Type B pancreatic cell (in vitro differentiated cells): ENCODE measurements at regions not wholly inside any gene's neighbourhood (a gene's known extent, or its start where the extent isn't known, plus 50 kb on each side); places are given as distances from the start of the nearest gene placed in this dataset.

Experiments
- DNase-seq: peaks from one replicate; pipeline ENCODE4 v3.0.0; 2021; ENCODE audit warnings: mixed read lengths; ENCODE audit not compliant: unreplicated experiment; ENCODE audit errors: extremely low spot score
- H3K27ac Mint-ChIP-seq: 2 replicates; pipeline ENCODE4 v1.8.0; 2021; ENCODE audit warnings: mild to moderate bottlenecking, mixed read lengths
- H3K27me3 Mint-ChIP-seq: 2 replicates; pipeline ENCODE4 v1.8.0; 2021; ENCODE audit warnings: mixed read lengths
- H3K36me3 Mint-ChIP-seq: 2 replicates; pipeline ENCODE4 v1.8.0; 2021; ENCODE audit warnings: mixed read lengths
- H3K4me1 Mint-ChIP-seq: one replicate; pipeline ENCODE4 v1.8.0; 2021; ENCODE audit warnings: mixed read lengths; ENCODE audit not compliant: unreplicated experiment
- H3K4me3 Mint-ChIP-seq: 2 replicates; pipeline ENCODE4 v1.8.0; 2021; ENCODE audit warnings: mild to moderate bottlenecking, mixed read lengths
- H3K9me3 Mint-ChIP-seq: 2 replicates; pipeline ENCODE4 v1.8.0; 2021; ENCODE audit warnings: mixed read lengths
- TF ChIP-seq, protein P1 (sequence below): fragments of 200-600 bp; sonication (generic); conservative IDR thresholded peaks from 2 replicates; pipeline ENCODE4 v1.5.0; 2021; ENCODE audit warnings: antibody characterized with exemption, mild to moderate bottlenecking

- no peak overlapping the region for H3K27ac Mint-ChIP-seq
- DNase-seq = no peak
- no peak overlapping the region for H3K4me3 Mint-ChIP-seq
- H3K36me3 Mint-ChIP-seq = no peaks in the 10 kb centered on the region
- H3K4me1 Mint-ChIP-seq = no peaks in the 10 kb centered on the region
- TF ChIP-seq, protein P1, sequence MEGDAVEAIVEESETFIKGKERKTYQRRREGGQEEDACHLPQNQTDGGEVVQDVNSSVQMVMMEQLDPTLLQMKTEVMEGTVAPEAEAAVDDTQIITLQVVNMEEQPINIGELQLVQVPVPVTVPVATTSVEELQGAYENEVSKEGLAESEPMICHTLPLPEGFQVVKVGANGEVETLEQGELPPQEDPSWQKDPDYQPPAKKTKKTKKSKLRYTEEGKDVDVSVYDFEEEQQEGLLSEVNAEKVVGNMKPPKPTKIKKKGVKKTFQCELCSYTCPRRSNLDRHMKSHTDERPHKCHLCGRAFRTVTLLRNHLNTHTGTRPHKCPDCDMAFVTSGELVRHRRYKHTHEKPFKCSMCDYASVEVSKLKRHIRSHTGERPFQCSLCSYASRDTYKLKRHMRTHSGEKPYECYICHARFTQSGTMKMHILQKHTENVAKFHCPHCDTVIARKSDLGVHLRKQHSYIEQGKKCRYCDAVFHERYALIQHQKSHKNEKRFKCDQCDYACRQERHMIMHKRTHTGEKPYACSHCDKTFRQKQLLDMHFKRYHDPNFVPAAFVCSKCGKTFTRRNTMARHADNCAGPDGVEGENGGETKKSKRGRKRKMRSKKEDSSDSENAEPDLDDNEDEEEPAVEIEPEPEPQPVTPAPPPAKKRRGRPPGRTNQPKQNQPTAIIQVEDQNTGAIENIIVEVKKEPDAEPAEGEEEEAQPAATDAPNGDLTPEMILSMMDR = no peak
- H3K9me3 Mint-ChIP-seq = no peaks in the 10 kb centered on the region
- no peaks in the 10 kb centered on the region for H3K27me3 Mint-ChIP-seq
Measured at GRCh38 chr14:44035707-44036106, 471.4 kb downstream of the FSCB start.

DNA sequence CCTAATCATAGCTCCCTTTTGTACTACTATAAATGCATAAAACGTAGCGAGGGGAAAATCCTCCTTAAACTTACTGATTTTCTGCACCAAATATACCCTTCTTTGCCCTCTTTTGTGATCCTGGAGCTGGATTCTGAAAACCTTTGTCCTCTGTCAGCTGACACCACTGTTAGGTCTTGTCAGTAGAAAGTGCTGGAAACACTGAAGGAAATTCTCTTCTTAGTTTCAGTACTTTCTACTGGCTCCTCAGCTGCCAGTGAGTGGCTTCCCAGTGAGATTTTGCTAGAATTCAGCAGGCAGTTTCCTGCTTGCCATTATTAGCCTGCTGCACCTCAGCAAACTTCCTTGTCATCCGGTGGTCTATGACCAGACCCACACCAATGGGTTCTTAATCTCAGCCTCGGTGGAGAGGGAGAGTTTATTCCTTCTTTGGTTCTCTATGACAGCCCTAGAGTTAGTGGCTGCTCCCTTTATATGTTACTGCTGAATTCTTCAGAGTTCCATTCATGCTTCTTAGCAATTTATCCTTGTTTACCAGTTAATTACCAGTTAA is 476.2 kb downstream of the FSCB start:
- Mint-ChIP-seq H3K4me3 (no peak overlapping the region), H3K9me3 (no peaks in the 10 kb centered on the region), H3K27me3 (no peaks in the 10 kb centered on the region), H3K27ac (no peak overlapping the region), H3K36me3 (no peaks in the 10 kb centered on the region), H3K4me1 (no peaks in the 10 kb centered on the region)
- TF ChIP-seq, protein P1 = no peak
- DNase-seq = no peak

- no peaks in the 10 kb centered on the region for H3K27me3 Mint-ChIP-seq
- no peak overlapping the region for H3K4me3 Mint-ChIP-seq
- H3K4me1 Mint-ChIP-seq = no peaks in the 10 kb centered on the region
- H3K36me3 Mint-ChIP-seq = no peaks in the 10 kb centered on the region
- TF ChIP-seq, protein P1 = no peak
- no peaks in the 10 kb centered on the region for H3K9me3 Mint-ChIP-seq
- H3K27ac Mint-ChIP-seq = no peak overlapping the region
- no peak for DNase-seq
Measured at GRCh38 chr14:44029933-44030332, 477.1 kb downstream of the FSCB start.

DNA sequence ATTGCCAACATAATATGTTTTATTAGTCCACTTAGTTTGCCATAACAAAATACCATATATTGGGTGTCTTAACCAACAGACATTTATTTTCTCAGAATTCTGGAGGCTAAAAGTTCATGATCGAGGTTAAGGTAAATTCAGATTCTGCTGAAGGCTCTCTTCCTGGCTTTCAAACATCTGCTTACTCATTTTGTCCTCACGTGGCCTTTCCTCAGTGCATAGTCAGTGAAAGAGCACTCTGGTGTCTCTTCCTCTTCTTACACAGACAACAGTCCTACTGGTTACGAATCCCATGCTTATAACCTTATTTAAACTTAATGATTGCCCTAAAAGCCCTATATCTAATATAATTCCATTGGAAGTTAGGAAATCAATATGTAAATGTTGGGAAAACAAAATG is 479.7 kb downstream of the FSCB start:
- H3K4me1 Mint-ChIP-seq = no peaks in the 10 kb centered on the region
- no peaks in the 10 kb centered on the region for H3K9me3 Mint-ChIP-seq
- TF ChIP-seq, protein P1 = no peak
- no peak overlapping the region for H3K27ac Mint-ChIP-seq
- H3K4me3 Mint-ChIP-seq = no peak overlapping the region
- no peaks in the 10 kb centered on the region for H3K27me3 Mint-ChIP-seq
- no peaks in the 10 kb centered on the region for H3K36me3 Mint-ChIP-seq
- no peak for DNase-seq

GRCh38 chr14:44010595-44010994 is 496.5 kb downstream of the FSCB start:
- no peak overlapping the region for H3K4me3 Mint-ChIP-seq
- H3K36me3 Mint-ChIP-seq = no peaks in the 10 kb centered on the region
- H3K9me3 Mint-ChIP-seq = no peaks in the 10 kb centered on the region
- TF ChIP-seq, protein P1 = no peak
- no peaks in the 10 kb centered on the region for H3K4me1 Mint-ChIP-seq
- DNase-seq = no peak
- no peaks in the 10 kb centered on the region for H3K27me3 Mint-ChIP-seq
- no peak overlapping the region for H3K27ac Mint-ChIP-seq

- DNase-seq = no peak
- Mint-ChIP-seq H3K36me3 (no peaks in the 10 kb centered on the region), H3K9me3 (no peaks in the 10 kb centered on the region), H3K27ac (no peak overlapping the region), H3K4me1 (no peaks in the 10 kb centered on the region), H3K27me3 (no peaks in the 10 kb centered on the region), H3K4me3 (no peak overlapping the region)
- TF ChIP-seq, protein P1 = no peak
Measured at GRCh38 chr14:44010071-44010470, 497.0 kb downstream of the FSCB start.
